ENCODE measurements at regions not wholly inside any gene's neighbourhood (a gene's known extent, or its start where the extent isn't known, plus 50 kb on each side); places are given as distances from the start of the nearest gene placed in this dataset.

DNA sequence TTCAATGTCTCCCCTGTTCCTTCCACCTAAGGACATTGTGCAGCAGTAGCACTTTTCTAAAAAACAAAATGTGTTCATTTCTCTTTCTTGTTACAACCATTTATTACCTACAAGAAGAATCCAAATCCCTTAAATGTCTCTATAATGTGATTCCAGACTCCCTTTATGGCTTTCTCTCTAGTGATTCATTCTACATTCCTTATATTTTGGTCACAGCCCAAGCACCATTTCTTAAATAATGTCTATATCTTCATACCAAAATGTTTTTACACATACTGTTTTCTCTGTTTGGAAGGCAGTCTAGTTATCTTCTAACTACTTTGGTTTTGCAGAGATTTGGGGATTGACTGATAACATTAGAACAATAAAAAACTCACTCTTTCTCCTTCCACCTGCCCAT is 1037.3 kb upstream of the FLRT2 start:
- TF ChIP-seq, protein P1, sequence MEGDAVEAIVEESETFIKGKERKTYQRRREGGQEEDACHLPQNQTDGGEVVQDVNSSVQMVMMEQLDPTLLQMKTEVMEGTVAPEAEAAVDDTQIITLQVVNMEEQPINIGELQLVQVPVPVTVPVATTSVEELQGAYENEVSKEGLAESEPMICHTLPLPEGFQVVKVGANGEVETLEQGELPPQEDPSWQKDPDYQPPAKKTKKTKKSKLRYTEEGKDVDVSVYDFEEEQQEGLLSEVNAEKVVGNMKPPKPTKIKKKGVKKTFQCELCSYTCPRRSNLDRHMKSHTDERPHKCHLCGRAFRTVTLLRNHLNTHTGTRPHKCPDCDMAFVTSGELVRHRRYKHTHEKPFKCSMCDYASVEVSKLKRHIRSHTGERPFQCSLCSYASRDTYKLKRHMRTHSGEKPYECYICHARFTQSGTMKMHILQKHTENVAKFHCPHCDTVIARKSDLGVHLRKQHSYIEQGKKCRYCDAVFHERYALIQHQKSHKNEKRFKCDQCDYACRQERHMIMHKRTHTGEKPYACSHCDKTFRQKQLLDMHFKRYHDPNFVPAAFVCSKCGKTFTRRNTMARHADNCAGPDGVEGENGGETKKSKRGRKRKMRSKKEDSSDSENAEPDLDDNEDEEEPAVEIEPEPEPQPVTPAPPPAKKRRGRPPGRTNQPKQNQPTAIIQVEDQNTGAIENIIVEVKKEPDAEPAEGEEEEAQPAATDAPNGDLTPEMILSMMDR (IDR thresholded peaks at IDR 0.05) = no peak
- no peak for TF ChIP-seq POLR2A (IDR thresholded peaks at IDR 0.05)
